ENCODE measurements at regions not wholly inside any gene's neighbourhood (a gene's known extent, or its start where the extent isn't known, plus 50 kb on each side); places are given as distances from the start of the nearest gene placed in this dataset.

DNA sequence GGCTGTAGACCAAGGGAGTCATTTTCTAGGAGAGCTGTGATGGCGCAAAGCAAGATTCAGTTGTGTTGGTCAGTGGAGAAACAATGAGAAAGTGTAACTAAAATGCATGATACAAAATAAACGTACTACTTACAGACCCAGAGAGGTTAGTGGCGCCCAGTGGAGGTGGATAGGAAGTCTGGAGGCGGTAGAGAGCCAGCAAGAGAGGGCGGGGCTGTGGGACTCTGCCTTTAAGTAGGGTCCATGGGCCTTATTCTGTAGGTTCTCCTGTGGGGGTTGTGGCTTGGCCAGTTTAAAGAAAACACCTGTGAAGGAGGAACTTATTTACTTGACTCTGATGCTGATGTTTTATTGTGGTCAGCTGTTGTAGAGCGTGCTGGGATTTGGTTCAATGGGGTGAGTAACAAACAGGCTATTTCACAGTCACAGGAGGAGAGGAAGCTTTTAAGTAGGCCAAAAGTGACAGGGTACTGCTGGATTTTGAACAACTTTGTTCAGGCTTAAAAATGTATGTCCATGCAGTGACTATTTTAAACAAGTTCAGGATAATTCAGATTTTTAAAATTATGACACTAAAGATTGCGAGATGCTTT, 1097.7 kb downstream of the TMTC2 start:
- DNase-seq (ENCODE audit: low spot score): no peak
- TF ChIP-seq, protein P1, sequence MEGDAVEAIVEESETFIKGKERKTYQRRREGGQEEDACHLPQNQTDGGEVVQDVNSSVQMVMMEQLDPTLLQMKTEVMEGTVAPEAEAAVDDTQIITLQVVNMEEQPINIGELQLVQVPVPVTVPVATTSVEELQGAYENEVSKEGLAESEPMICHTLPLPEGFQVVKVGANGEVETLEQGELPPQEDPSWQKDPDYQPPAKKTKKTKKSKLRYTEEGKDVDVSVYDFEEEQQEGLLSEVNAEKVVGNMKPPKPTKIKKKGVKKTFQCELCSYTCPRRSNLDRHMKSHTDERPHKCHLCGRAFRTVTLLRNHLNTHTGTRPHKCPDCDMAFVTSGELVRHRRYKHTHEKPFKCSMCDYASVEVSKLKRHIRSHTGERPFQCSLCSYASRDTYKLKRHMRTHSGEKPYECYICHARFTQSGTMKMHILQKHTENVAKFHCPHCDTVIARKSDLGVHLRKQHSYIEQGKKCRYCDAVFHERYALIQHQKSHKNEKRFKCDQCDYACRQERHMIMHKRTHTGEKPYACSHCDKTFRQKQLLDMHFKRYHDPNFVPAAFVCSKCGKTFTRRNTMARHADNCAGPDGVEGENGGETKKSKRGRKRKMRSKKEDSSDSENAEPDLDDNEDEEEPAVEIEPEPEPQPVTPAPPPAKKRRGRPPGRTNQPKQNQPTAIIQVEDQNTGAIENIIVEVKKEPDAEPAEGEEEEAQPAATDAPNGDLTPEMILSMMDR (IDR thresholded peaks at IDR 0.05): no peak
- no peak for ATAC-seq (ENCODE audit: low FRiP score)

DNA sequence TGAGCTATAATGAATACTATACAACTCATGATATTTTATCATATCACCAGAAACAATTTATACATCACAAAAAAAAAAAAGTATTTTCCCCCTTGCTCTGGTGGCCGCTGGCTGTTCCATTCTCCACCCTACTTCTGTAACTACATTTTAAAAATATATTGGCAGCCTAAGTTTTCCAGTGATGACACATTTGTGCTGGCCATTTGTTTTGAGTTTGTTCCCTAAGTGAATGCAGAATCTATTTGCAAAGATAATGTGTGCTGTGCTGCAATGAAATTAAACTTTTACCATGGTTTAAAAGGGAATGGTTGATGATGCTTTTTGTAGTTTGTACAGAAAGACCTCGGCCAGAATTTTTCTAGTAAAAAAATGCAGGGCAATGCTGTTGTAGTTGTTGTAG, 1092.8 kb downstream of the TMTC2 start:
- DNase-seq (ENCODE audit: low spot score) (no peak), ATAC-seq (ENCODE audit: low FRiP score) (no peak)
- TF ChIP-seq, protein P1 (IDR thresholded peaks at IDR 0.05): no peak

DNA sequence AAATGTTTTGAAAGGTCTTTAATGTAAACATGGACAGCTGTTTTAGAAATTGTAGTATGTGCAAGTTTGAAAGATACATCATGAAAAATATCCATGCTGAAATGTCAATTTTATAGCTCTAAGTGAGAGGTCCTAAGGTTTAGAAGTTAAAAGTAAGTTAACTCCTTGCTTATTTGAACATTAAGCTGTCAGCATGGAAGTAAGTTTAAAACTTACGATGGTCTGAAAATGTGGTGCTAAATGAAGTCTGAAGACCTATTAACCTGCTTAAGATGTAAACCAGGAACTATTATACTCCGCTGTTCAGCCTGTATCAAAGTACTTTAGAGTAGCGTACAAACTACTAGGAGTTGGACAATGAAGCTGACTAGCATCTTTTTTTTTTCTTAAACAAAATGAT, 1082.4 kb downstream of the TMTC2 start:
- DNase-seq (ENCODE audit: low spot score): no peak
- no peak for ATAC-seq (ENCODE audit: low FRiP score)
- TF ChIP-seq, protein P1 (IDR thresholded peaks at IDR 0.05): no peak

DNA sequence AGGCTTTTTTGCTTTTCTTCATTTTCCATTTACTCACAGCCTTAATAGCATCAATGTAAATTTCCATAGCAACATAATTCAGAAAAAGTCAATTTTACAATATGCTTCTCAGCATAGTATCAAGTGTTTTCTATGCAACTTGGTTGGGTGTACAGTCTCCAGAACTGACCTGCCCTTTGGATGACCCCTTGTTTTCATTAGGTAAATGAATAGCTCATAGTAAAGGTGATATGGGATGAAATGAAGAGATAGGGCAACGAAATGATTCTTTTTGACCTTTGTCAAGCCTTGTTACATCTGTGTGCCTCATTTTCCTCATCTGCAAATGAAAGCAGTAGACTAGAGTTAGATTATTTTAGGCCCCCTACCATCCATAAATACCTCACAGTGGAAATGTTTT, 1081.0 kb downstream of the TMTC2 start:
- ATAC-seq (ENCODE audit: low FRiP score): no peak
- DNase-seq (ENCODE audit: low spot score): no peak
- TF ChIP-seq, protein P1 (IDR thresholded peaks at IDR 0.05): no peak

DNA sequence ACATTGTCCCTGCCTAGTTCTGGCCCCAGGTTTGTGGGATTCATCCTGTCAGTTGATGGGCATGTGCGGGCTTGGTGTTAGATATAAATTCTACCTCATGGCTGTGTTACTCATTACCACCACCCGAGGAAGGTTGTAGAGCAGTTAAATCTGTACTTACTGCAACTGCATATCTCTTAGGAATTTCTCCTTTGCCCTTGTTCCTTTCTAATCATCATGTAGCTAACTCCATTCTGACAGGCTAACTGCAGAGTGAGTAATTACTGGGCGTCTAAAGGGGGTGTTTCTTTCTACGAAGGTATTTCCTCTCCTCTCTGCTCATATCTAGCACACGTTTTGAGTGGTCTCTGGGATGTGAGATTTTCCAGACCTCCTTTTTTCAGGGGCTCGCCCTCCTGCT, 1076.7 kb downstream of the TMTC2 start:
- TF ChIP-seq, protein P1 (IDR thresholded peaks at IDR 0.05): no peak
- no peak for DNase-seq (ENCODE audit: low spot score)
- ATAC-seq (ENCODE audit: low FRiP score): no peak

DNA sequence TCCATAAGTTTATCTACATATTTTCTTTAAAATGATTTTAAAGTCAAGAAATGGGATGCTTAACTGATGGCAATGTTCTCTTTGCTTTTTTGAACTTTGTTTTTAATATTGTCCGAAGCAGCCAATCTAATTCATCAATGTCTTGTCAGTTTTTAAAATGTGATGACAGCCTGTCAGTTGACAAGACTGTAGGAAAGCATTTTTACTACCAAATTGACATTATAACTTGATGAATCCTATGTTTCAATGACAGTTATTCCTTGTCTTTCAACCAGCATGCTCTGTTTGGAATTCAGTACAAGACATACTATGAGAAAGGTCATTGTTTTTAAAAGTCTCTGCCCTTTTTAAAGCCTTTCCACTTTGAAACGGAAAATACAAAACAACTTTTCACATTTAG, 1073.2 kb downstream of the TMTC2 start:
- no peak for ATAC-seq (ENCODE audit: low FRiP score)
- TF ChIP-seq, protein P1 (IDR thresholded peaks at IDR 0.05): no peak
- DNase-seq (ENCODE audit: low spot score): no peak

DNA sequence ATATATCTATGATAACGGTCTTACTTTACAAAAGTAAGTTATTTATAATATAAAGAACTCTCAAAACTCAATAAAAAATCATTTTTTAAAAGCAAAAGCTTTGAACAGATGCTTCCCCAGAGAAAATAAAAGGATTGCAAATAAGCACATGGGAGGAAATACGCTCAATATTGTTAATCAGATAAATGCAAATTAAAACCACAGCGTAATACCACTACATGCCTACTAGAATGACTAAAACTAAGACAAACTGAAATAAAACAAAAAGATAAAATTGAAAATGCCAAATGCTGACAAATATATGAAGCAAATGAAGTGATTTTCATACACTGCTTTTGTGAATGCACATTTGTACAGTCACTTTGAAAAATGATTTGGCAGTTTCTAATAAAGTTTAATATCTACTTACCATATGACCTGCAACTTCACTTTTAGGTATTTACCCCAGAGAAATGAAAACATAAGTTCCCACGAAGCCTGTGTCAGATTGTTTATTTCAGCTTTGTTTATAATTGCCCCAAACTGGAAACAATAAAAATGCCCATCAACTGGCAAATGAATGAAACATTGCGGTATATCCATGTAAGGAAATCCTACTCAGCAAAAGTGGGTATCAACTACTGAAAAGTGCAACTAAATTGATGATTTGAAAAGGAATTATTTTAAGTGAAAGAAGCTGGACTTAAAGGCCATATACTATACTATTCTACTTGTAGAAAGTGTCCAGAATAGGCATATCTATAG, 1072.4 kb downstream of the TMTC2 start:
- DNase-seq (ENCODE audit: low spot score) (no peak), ATAC-seq (ENCODE audit: low FRiP score) (no peak)
- TF ChIP-seq, protein P1 (IDR thresholded peaks at IDR 0.05): no peak
